GM18517 (cell line): ENCODE measurements at regions not wholly inside any gene's neighbourhood (a gene's known extent, or its start where the extent isn't known, plus 50 kb on each side); places are given as distances from the start of the nearest gene placed in this dataset.
"Not testable (repeated sequence)": the region's sequence is repeated elsewhere in the genome, so short reads cannot be mapped to it uniquely, and the experiment has no call there.

Experiments
- ATAC-seq: cut with Tn5 transposase; IDR thresholded peaks from one replicate; pipeline ENCODE4 v1.9.1; 2021; ENCODE audit warnings: mild to moderate bottlenecking, moderate library complexity; ENCODE audit not compliant: unreplicated experiment

GRCh38 chr14:21802441-21802840 is 128.8 kb upstream of the OR4E1 start:
- no peak for ATAC-seq

- ATAC-seq = no peak
Measured at GRCh38 chr14:21796916-21797315, 123.3 kb upstream of the OR4E1 start.

GRCh38 chr14:21795456-21795855 is 121.8 kb upstream of the OR4E1 start:
- ATAC-seq = no peak

- ATAC-seq = no peak
Measured at GRCh38 chr14:21791749-21792148, 118.1 kb upstream of the OR4E1 start.

GRCh38 chr14:21788687-21789086 is 115.1 kb upstream of the OR4E1 start:
- ATAC-seq = not testable (repeated sequence)

GRCh38 chr14:21787242-21787641 is 113.6 kb upstream of the OR4E1 start:
- not testable (repeated sequence) for ATAC-seq

GRCh38 chr14:21781543-21781942 is 107.9 kb upstream of the OR4E1 start:
- ATAC-seq = no peak

GRCh38 chr14:21780429-21781084 is 106.9 kb upstream of the OR4E1 start:
- ATAC-seq = no peak

- ATAC-seq = no peak
Measured at GRCh38 chr14:21771671-21772070, 98.1 kb upstream of the OR4E1 start.

- no peak for ATAC-seq
Measured at GRCh38 chr14:21768875-21769257, 95.2 kb upstream of the OR4E1 start.

GRCh38 chr14:21768116-21768874 is 94.7 kb upstream of the OR4E1 start:
- ATAC-seq = no peak

GRCh38 chr14:21760360-21760759 is 86.7 kb upstream of the OR4E1 start:
- ATAC-seq = not testable (repeated sequence)

- ATAC-seq = no peak
Measured at GRCh38 chr14:21749306-21749868, 75.8 kb upstream of the OR4E1 start.

- no peak for ATAC-seq
Measured at GRCh38 chr14:21748869-21749303, 75.3 kb upstream of the OR4E1 start.

GRCh38 chr14:21735639-21736307 is 62.2 kb upstream of the OR4E1 start:
- no peak for ATAC-seq

- ATAC-seq = no peak
Measured at GRCh38 chr14:21735200-21735599, 61.6 kb upstream of the OR4E1 start.

GRCh38 chr14:21734457-21735074 is 60.9 kb upstream of the OR4E1 start:
- ATAC-seq = no peak

GRCh38 chr14:21729703-21730233 is 56.1 kb upstream of the OR4E1 start:
- no peak for ATAC-seq

GRCh38 chr14:21725250-21725649 is 51.6 kb upstream of the OR4E1 start:
- no peak for ATAC-seq

GRCh38 chr14:21724090-21724973 is 50.7 kb upstream of the OR4E1 start:
- ATAC-seq = no peak
